Osteocyte (in vitro differentiated cells): ENCODE measurements at regions not wholly inside any gene's neighbourhood (a gene's known extent, or its start where the extent isn't known, plus 50 kb on each side); places are given as distances from the start of the nearest gene placed in this dataset.

Experiments
- DNase-seq: peaks from one replicate; pipeline ENCODE4 v3.0.0; 2021; ENCODE audit warnings: mixed read lengths; ENCODE audit not compliant: unreplicated experiment; ENCODE audit errors: extremely low spot score
- H3K27ac Mint-ChIP-seq: one replicate; pipeline ENCODE4 v1.8.0; 2021; ENCODE audit warnings: mild to moderate bottlenecking, mixed read lengths; ENCODE audit not compliant: unreplicated experiment
- H3K27me3 Mint-ChIP-seq: one replicate; pipeline ENCODE4 v1.8.0; 2021; ENCODE audit warnings: mixed read lengths; ENCODE audit not compliant: unreplicated experiment
- H3K36me3 Mint-ChIP-seq: one replicate; pipeline ENCODE4 v1.8.0; 2021; ENCODE audit warnings: mixed read lengths; ENCODE audit not compliant: unreplicated experiment
- H3K4me1 Mint-ChIP-seq: one replicate; pipeline ENCODE4 v1.8.0; 2021; ENCODE audit warnings: mixed read lengths; ENCODE audit not compliant: unreplicated experiment
- H3K4me3 Mint-ChIP-seq: one replicate; pipeline ENCODE4 v1.8.0; 2021; ENCODE audit warnings: mild to moderate bottlenecking, moderate library complexity, mixed read lengths; ENCODE audit not compliant: unreplicated experiment
- H3K9me3 Mint-ChIP-seq: one replicate; pipeline ENCODE4 v1.8.0; 2021; ENCODE audit warnings: mixed read lengths; ENCODE audit not compliant: unreplicated experiment
- CTCF ChIP-seq: fragments of 200-600 bp; sonication (generic); IDR thresholded peaks from 2 replicates; pipeline ENCODE4 v1.5.0; 2021; ENCODE audit warnings: antibody characterized with exemption, mild to moderate bottlenecking, moderate library complexity

GRCh38 chr16:6066652-6067051 lies 969.1 kb upstream of the EEF2KMT start:
- no peak overlapping the region for H3K4me3 Mint-ChIP-seq
- no peaks in the 10 kb centered on the region for H3K36me3 Mint-ChIP-seq
- no peak overlapping the region for H3K27ac Mint-ChIP-seq
- no peaks in the 10 kb centered on the region for H3K4me1 Mint-ChIP-seq
- H3K27me3 Mint-ChIP-seq, result no peaks in the 10 kb centered on the region
- DNase-seq, result no peak
- H3K9me3 Mint-ChIP-seq, result peaks cover 39% of the 10 kb centered on the region
- TF ChIP-seq CTCF, result no peak

GRCh38 chr16:6063526-6063925 lies 965.9 kb upstream of the EEF2KMT start:
- Mint-ChIP-seq H3K27me3 (no peaks in the 10 kb centered on the region), H3K4me1 (no peaks in the 10 kb centered on the region), H3K27ac (no peak overlapping the region), H3K4me3 (no peak overlapping the region), H3K9me3 (peaks cover 36% of the 10 kb centered on the region), H3K36me3 (no peaks in the 10 kb centered on the region)
- DNase-seq, result no peak
- TF ChIP-seq CTCF, result no peak

GRCh38 chr16:6059671-6060070 lies 962.1 kb upstream of the EEF2KMT start:
- H3K4me1 Mint-ChIP-seq, result no peaks in the 10 kb centered on the region
- H3K4me3 Mint-ChIP-seq, result no peak overlapping the region
- no peak for DNase-seq
- no peaks in the 10 kb centered on the region for H3K36me3 Mint-ChIP-seq
- H3K27me3 Mint-ChIP-seq, result no peaks in the 10 kb centered on the region
- H3K9me3 Mint-ChIP-seq, result peaks cover 32% of the 10 kb centered on the region
- no peak for TF ChIP-seq CTCF
- no peak overlapping the region for H3K27ac Mint-ChIP-seq

GRCh38 chr16:6057821-6058220 lies 960.2 kb upstream of the EEF2KMT start:
- no peak overlapping the region for H3K4me3 Mint-ChIP-seq
- DNase-seq, result no peak
- H3K4me1 Mint-ChIP-seq, result no peaks in the 10 kb centered on the region
- H3K27ac Mint-ChIP-seq, result no peak overlapping the region
- no peaks in the 10 kb centered on the region for H3K36me3 Mint-ChIP-seq
- H3K27me3 Mint-ChIP-seq, result no peaks in the 10 kb centered on the region
- peaks cover 23% of the 10 kb centered on the region for H3K9me3 Mint-ChIP-seq
- no peak for TF ChIP-seq CTCF

GRCh38 chr16:6048017-6048416 lies 950.4 kb upstream of the EEF2KMT start:
- TF ChIP-seq CTCF, result no peak
- Mint-ChIP-seq H3K36me3 (no peaks in the 10 kb centered on the region), H3K27ac (no peak overlapping the region), H3K9me3 (peaks cover 48% of the 10 kb centered on the region), H3K4me3 (no peak overlapping the region), H3K27me3 (no peaks in the 10 kb centered on the region), H3K4me1 (no peaks in the 10 kb centered on the region)
- no peak for DNase-seq
